ENCODE measurements at regions not wholly inside any gene's neighbourhood (a gene's known extent, or its start where the extent isn't known, plus 50 kb on each side); places are given as distances from the start of the nearest gene placed in this dataset.
A peak's percentile ranks its signal among the peaks of the same experiment; 100 is the strongest.

DNA sequence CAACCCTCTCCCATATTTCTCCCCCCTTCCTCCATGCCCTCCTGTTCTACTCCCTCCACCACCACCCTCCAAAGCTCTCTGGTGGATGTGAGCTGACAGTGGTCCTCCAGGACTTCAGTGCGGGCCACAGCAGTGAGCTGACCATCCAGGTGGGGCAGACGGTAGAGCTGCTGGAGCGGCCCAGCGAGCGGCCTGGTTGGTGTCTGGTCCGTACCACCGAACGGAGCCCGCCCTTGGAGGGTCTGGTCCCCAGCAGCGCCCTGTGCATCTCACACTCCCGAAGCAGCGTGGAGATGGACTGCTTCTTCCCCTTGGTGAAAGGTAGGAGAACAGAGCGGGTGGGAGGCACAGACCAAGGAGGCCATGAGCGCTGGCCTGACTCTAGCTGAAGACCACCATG lies 167.5 kb upstream of the UMPS start:
- TF ChIP-seq, protein P1, sequence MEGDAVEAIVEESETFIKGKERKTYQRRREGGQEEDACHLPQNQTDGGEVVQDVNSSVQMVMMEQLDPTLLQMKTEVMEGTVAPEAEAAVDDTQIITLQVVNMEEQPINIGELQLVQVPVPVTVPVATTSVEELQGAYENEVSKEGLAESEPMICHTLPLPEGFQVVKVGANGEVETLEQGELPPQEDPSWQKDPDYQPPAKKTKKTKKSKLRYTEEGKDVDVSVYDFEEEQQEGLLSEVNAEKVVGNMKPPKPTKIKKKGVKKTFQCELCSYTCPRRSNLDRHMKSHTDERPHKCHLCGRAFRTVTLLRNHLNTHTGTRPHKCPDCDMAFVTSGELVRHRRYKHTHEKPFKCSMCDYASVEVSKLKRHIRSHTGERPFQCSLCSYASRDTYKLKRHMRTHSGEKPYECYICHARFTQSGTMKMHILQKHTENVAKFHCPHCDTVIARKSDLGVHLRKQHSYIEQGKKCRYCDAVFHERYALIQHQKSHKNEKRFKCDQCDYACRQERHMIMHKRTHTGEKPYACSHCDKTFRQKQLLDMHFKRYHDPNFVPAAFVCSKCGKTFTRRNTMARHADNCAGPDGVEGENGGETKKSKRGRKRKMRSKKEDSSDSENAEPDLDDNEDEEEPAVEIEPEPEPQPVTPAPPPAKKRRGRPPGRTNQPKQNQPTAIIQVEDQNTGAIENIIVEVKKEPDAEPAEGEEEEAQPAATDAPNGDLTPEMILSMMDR (conservative IDR thresholded peaks at IDR 0.05; ENCODE audit: low read depth, low read length): no peak
- DNase-seq (ENCODE audit: low read depth): no peak
- H3K4me3 ChIP-seq (ENCODE audit: low read depth, low read length): no peak overlapping the region

DNA sequence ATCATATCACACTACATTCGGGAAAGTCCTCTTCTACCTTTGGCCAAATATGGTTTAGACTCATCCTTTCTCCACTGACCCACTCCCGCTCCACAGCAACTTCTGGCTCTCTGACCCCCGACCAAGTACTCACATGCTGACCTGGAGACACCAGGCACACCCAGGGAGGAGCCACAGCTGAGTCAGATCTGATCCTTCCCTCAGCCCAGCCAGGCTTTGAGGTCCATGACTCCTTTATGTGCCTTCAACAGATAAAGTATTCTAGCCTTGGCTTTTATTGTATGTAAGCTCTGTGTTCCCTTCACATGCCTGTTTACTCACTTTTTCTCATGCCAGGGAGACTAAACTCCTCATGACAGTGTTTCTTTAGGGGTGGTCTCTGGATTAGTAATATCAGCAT lies 166.9 kb upstream of the UMPS start:
- DNase-seq (ENCODE audit: low read depth): no peak
- H3K4me3 ChIP-seq (ENCODE audit: low read depth, low read length): no peak overlapping the region
- TF ChIP-seq, protein P1 (conservative IDR thresholded peaks at IDR 0.05; ENCODE audit: low read depth, low read length): no peak

DNA sequence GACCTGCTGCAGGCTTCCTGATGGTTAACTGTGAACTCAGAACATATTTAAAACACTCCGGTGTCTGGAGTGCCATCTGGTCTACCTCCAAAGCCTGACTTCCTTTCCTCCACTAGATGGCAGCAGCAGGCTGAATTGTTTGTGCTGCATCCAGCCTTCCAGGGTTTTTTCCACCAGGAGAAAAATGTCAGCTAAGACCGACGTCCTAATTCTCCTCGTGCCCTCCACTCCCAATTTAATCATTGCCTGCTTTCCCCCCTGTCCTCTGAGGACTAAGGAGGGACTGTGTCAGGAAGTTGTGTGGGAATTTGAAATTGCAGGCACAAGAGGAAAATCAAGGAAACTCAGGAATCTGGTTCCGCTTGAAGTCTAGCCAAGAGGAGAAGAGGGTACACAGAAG lies 165.2 kb upstream of the UMPS start:
- TF ChIP-seq, protein P1 (conservative IDR thresholded peaks at IDR 0.05; ENCODE audit: low read depth, low read length): peak; percentile 88
- no peak for DNase-seq (ENCODE audit: low read depth)
- no peak overlapping the region for H3K4me3 ChIP-seq (ENCODE audit: low read depth, low read length)

DNA sequence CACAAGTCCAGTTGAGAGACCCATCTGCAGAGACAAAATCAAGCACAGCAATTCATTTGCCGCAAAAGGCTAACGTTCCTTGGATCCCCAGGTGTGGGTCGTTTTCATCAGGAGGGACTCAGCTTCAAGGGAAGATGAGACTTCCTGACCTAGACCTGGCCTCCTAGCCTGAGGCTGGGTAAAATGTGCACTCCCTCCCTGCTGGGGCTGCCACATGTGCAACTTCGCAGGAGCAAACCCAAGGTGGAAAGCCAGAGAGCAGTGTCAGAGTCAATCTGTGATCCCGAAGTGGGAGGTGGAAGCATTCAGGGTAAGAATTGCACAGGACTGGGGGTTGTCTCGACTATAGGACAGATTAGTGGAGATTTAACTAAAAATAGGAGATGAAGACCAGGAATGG lies 164.7 kb upstream of the UMPS start:
- TF ChIP-seq, protein P1 (conservative IDR thresholded peaks at IDR 0.05; ENCODE audit: low read depth, low read length): no peak
- DNase-seq (ENCODE audit: low read depth): no peak
- no peak overlapping the region for H3K4me3 ChIP-seq (ENCODE audit: low read depth, low read length)

DNA sequence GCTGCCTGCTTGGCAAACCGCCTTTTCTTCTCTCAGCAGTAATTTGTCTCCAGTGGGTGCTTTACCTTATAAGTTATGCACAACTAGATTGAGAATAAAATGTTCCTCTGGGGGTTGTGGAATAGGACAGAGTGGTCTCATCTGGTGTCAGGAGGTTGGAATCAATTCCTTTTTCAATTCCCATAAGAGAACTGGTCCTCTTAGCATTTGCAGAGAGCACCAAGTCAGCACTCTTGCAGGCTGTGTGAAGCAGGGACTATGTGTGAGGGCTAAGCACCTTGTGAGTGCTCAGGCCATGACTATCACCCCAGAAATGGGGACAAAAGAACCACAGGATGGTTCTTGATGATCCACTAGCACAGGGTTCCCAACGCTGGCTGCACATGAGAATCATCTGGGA lies 163.6 kb upstream of the UMPS start:
- TF ChIP-seq, protein P1 (conservative IDR thresholded peaks at IDR 0.05; ENCODE audit: low read depth, low read length): no peak
- H3K4me3 ChIP-seq (ENCODE audit: low read depth, low read length): no peak overlapping the region
- no peak for DNase-seq (ENCODE audit: low read depth)

DNA sequence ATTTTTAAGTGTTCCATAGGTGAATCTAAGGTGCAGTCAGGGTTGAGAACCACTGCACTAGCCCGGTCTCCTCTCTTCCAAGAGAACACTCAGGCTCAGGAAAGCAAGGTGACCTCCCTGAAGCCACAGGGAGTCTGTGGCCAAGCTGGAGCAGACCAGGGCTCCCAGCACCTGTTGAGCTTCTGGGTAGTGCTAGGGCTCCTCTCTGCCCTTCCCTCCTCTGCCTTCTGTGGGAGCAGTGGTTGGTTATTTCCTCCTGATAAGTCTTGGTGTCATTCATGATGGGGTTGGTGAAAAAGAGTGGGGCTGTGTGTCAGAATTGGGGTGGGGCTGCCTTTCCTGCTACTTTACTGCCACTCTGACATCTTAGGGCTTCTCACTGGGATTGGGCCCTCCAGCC lies 163.1 kb upstream of the UMPS start:
- no peak for DNase-seq (ENCODE audit: low read depth)
- H3K4me3 ChIP-seq (ENCODE audit: low read depth, low read length): no peak overlapping the region
- TF ChIP-seq, protein P1 (conservative IDR thresholded peaks at IDR 0.05; ENCODE audit: low read depth, low read length): no peak

DNA sequence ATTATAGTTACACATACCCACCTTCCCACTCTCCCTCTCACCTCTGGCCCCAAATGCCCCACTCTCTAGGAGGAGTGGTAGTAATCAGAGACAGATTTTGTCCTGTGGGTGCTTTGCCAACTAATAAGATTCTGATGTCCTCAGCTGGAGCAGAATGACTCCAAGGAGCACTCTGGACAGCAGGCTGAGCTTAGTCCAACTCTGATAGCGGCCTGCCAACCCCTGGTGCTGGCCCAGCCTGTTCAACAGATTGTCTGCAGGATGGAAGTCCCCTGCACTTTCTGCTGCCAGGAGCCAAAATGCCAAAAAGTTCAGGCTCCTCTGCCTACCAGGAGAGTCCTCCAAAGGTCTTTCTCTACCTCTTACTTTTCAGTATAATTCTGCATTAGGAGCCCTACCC lies 160.5 kb upstream of the UMPS start:
- TF ChIP-seq, protein P1 (conservative IDR thresholded peaks at IDR 0.05; ENCODE audit: low read depth, low read length): no peak
- no peak for DNase-seq (ENCODE audit: low read depth)
- H3K4me3 ChIP-seq (ENCODE audit: low read depth, low read length): no peak overlapping the region

Measured in epithelial cell of proximal tubule (primary cell).